GM19035 (cell line): ENCODE measurements at regions not wholly inside any gene's neighbourhood (a gene's known extent, or its start where the extent isn't known, plus 50 kb on each side); places are given as distances from the start of the nearest gene placed in this dataset.

ENCODE experiments used
- ATAC-seq: cut with Tn5 transposase; IDR thresholded peaks from one replicate; pipeline ENCODE4 v1.9.1; 2021; ENCODE audit not compliant: unreplicated experiment

DNA sequence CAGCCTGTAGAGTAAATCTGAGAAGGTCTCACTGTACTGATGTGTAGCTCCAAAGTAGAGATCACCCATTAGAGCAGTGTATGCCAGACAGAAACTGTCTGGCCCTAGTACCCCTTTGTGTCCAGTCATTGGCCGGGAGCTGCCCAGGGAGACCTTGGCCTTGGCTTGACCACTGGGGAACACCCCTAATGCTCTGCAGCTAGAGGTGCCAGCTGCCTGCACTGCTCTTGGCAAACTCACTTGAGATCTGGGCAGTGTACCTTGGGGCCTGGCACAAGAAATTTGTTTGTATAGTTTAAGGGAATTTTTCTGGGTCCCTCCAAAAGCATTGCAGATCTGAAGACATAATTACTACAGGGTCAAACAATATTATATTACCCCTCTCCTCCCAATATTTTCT is 78.7 kb upstream of the MPHOSPH6 start:
- ATAC-seq: no peak

DNA sequence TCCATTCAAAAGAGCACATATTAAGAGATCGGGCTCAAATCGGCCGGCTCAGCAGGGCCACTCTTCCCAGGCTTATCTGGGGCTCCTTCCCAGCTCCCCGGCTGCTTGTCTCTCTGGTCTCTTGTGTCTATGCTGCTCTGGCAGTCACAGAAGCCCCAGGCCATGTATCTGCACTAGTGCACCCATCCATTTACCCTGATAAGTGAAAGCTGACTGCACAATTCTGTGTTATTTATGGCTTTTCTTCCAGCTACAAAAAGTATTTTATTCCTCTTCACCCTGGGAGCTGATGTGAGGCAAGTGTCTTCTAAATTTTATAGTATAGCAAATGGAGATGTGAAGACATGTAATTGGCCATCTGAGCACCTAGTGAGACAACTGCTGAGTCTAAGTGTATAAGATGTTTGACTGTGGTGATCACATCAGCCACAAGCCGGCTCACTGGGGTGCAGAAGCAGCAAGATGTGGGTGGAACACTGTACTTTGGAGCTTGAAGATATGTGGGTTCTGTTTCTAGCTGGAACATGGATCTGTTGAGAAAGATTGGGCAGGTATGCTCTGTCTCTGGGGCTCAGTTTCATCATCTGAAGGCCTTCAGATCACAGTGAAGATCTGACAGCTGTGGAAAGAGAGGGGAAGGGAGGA is 78.1 kb upstream of the MPHOSPH6 start:
- no peak for ATAC-seq

DNA sequence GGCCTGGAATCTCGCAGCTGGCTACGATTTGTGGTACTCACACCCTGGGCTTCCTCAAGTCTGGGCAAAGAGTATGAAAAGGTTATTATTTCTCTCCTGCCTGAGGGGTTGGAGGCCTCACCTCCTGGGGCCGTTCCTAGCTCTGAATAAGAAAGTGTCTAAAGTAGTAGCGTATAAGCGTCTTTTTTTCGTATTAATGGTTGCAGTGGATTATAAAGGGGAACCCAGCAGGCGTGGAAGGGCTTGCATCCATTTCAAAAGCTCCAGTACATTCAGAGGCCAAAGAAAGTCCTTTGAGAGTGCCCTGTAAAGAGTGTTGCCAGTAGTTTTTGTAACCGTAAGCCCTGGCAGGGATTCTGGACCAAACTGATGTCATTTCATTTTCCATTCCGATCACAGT is 72.2 kb upstream of the MPHOSPH6 start:
- ATAC-seq: no peak

DNA sequence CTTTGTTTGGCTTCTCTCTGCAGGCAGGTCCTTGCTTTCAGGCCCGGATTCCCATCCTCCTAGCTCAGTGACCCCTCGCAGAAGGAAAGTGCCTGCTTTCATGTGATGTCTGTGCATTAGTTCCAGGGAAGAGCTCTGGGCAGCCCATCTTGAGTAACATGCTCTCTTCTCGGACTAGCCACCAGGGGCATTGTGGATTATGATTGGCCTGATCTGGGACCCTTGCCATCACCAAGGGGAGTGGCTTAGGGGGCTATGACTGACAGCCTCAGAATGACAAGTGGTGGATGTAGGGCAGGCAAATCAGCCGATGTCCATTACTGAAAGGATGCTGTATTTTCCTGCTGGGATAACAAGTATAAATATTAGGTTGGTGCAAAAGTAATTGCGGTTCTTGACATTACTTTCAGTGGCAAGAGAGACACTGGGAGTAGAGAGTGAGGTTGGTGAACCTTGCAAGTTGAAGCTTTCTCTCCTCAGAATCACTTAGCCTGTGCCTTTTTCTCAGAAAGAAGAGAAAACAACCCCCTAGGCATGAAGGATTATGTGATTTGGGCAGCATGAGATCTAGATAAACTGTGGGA is 71.5 kb upstream of the MPHOSPH6 start:
- no peak for ATAC-seq

DNA sequence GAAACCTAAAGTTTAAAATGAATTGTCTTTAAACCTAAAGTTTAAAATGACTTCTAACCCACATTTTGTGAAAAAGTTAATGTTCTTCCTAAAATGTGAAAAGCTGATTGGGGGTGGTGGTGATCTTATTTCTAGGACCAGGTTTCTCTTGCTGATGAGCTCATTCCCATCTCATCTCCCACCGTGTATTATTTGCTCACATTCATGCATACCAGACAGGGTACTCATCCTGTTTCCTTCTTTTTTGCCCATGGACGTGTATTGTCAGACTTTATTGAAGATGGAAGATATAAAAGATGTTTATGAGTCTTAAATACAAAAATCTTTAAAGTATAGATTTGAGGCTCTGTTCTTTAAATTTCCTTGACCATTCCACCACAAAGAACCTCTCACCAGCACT is 70.1 kb upstream of the MPHOSPH6 start:
- ATAC-seq: no peak

DNA sequence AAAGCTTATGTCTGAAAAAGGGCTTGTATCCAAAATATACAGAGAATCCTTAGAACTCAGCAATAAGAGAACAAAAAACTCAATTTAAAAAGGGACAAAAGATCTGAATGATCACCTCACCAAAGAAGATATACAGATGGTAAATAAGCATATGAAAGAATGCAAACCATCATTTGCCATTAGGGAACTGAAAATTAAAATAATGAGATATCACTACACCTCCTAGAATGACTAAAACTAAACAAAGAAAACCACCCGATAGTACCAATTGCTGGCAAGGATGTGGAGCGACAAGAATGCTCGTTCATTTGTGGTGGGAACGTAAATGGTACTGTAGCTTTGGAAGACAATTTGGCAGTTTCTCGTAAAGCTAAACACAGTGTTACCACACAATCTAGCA is 66.9 kb upstream of the MPHOSPH6 start:
- ATAC-seq: no peak

DNA sequence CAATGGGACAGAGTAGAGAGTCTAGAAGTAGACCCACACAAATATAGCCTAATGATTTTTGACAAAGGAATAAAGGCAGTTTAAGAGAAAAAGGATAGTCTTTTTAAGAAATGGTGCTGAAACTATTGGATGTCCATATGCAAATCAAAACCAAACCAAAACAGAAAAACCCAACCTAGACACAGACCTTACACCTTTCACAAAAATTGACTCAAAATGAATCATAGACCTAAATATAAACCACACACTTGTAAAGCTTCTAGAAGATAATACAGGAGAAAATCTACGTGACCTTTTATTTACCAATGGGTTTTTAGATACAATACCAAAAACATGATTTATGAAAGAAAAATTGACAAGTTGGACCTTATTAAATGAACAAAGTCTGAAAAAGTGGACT is 66.4 kb upstream of the MPHOSPH6 start:
- no peak for ATAC-seq

DNA sequence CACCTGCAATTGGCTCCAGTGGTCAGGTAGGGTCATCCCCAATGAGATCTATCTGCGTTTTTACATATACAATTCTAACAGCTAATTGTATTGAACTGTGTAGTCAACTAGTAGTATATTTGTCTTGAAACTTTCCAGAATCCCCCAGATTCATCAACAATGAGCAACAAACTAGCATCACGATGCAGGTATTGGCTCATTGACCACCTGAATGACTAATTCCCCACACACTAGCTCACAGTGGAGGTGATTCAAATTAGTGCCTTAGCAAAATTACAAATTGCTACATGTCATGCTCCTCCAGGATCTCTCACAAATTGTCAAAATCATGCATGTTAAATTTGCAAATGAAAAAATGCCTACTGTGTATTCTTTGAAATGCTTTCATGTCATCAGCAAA is 62.8 kb upstream of the MPHOSPH6 start:
- no peak for ATAC-seq

DNA sequence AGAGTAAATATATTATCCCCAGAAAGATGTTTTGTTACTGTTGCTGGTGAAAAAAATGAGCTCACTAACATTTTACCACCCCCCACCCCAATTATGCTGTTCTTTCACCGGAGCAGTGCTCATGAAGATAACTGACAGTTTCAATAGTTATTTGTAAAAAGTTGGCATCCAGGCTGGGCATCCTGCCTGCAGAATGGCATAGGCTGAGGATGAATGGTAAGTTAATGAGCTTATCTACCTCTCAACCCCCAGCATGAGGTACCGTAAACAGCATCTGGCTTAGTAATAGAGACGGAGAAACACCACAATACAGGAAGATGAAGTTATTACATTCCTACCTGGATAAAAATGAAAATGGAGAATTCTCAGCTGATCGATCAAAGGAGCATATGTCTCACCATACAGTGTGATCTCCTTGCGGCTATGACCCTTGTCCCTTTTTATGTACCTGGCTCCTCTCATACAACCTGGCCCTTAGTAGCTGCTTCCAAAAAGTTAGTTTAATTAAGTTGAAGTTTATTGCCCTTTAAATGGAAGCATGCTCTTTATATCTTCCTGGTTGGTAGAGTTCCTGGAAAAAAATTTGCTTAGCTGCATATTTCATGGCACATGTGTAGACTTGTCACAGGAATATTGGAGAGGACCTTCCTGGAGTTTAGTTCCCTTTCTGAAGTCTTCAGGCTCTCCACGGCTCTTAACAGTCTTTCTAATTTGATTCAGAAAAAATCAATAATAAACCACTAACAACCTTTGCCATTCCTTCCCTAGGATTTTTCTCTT is 61.2 kb upstream of the MPHOSPH6 start:
- no peak for ATAC-seq

DNA sequence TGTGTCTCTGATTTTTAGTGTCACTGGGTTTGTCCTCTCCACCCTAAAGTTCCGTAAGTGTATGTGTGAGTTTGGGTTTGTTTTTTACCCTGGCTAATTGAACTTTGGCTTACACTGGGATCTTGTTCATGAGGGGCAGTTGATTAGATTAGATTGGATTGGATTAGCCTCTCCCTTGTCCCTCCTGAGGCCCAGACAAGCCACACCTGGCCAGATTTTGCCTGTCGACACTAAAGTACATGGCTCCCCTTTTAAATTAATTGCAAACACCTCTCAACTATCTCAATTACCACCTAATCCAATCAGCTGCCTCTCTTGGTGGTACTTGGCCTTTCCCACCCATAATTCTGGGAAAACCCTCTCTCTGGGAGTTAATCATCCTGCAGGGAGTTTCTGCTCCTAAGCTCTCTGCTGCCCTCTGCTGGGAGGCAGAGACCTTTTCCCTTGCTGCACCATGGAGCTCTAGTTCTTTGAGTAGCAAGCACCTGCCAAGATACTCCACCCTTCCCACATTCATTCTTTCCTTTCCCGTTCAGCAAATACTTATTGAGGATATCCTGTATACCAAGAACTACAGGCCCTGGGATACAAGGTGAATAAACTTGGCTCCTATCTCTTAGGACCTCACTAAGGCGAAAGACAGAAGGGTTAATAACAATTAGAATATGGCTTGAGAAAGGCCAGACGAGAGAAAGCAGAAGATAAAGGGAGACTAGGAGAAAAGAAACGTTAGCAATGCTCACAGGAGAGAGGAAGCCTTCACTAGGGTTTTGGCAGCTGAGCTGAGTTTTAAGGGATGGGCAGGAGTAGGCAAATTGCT is 60.0 kb upstream of the MPHOSPH6 start:
- no peak for ATAC-seq

DNA sequence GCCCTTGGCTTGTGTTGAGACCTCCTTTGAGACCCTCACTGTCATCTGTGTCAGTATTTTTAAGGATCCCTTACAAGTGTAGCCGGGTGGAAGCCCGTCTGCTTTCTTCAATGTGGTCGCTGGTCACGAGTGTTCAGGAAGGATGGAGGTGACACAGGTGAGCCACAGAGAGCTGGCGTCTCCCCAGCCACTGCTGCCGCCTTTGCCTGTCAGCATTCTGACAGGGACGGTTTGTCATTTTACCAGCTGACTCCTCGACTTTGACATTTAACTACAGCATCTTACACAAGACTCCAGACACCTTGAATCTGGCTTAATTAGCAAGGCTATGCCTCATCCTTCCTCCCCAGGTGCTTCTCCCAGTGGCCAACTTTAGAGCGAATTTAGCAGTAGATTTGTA is 56.3 kb upstream of the MPHOSPH6 start:
- no peak for ATAC-seq

DNA sequence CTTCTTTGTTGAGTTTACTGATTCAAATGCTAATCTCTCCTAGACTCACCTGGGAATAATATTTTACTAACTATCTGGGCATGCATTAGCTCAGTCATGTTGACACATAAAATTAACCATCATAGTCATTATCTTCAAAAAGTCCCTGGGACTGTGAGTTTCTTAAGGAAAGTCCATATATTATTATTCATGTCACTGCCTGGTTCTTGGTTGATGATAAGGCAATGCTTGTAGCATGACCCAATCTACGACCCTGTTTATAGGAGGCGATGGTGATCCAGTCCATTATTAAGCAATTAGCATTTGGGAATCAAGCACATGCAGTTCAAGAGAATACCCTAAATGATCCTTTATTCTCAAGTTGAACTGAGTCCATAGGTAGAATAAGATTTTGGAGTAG is 54.8 kb upstream of the MPHOSPH6 start:
- no peak for ATAC-seq

DNA sequence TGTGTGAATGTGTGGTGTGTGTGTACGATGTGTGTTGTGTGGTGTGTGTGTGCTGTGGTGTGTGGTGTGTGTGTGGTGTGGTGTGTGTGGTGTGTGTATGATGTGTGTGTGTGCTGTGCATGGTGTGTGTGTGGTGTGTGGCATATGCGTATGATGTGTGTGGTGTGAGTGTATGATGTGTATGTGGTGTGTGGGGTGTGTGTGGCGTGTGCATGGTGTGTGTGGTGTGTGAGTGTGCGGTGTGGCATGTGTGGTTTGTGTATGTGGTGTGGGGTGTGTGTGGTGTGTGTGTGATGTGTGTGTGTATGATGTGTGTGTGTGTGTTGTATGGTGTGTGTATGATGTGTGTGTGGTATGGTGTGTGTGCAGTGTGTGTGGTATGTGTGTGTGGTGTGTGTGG is 50.5 kb upstream of the MPHOSPH6 start:
- no peak for ATAC-seq
